CD14-positive monocyte (primary cell): ENCODE measurements at regions not wholly inside any gene's neighbourhood (a gene's known extent, or its start where the extent isn't known, plus 50 kb on each side); places are given as distances from the start of the nearest gene placed in this dataset.

ENCODE experiments used
- DNase-seq, 3 donors: peaks; one replicate each; pipeline ENCODE4 v3.0.0-alpha.2; 2011 to 2022
- H2AFZ ChIP-seq: 2 replicates; pipeline ENCODE4 v1.6.0; 2012; ENCODE audit warnings: mild to moderate bottlenecking, low read depth, low read length, inconsistent platforms; ENCODE audit not compliant: insufficient read depth, poor library complexity, severe bottlenecking
- H3K27ac ChIP-seq, 2 donors: 1 replicate in 1 of 2; 2 replicates in 1 of 2; pipeline ENCODE4 v1.5.1; 2012 to 2013; ENCODE audit warnings: low read length in 2 of 2, control low read depth in 1 of 2, inconsistent platforms in 1 of 2, low read depth in 1 of 2, mild to moderate bottlenecking in 1 of 2
- H3K27me3 ChIP-seq, 2 donors: one replicate each; pipeline versions ENCODE4 v1.6.0 to v1.6.1; 2011 to 2013; ENCODE audit warnings: low read length in 2 of 2; ENCODE audit not compliant: control insufficient read depth in 2 of 2, insufficient read depth in 2 of 2
- H3K36me3 ChIP-seq, 2 donors: replicated peaks in 1 of 2; 1 replicate in 1 of 2; 2 replicates in 1 of 2; pipeline versions ENCODE4 v1.5.1 to v1.6.1; 2012 to 2013; ENCODE audit warnings: low read length in 2 of 2, control low read depth in 1 of 2, inconsistent platforms in 1 of 2, mild to moderate bottlenecking in 1 of 2; ENCODE audit not compliant: insufficient read depth in 2 of 2, control insufficient read depth in 1 of 2
- H3K4me1 ChIP-seq, 2 donors: 1 replicate in 1 of 2; 2 replicates in 1 of 2; pipeline versions ENCODE4 v1.5.1 to v1.6.1; 2012 to 2013; ENCODE audit warnings: low read length in 2 of 2, control low read depth in 1 of 2, inconsistent platforms in 1 of 2, mild to moderate bottlenecking in 1 of 2, moderate library complexity in 1 of 2; ENCODE audit not compliant: insufficient read depth in 2 of 2, control insufficient read depth in 1 of 2
- H3K4me2 ChIP-seq: replicated peaks from 2 replicates; pipeline ENCODE3; 2012; ENCODE audit warnings: low read length, moderate library complexity, mild to moderate bottlenecking; ENCODE audit not compliant: poor library complexity, severe bottlenecking; ENCODE audit errors: extremely low read depth
- H3K4me3 ChIP-seq, 3 experiments: fragments of 200-600 bp in 1 of 3; sonication (generic) in 1 of 3; replicated peaks in 1 of 3; 1 replicate in 2 of 3; 2 replicates in 1 of 3; pipeline ENCODE4 v1.5.1; 2011 to 2013; ENCODE audit warnings: low read length in 3 of 3, mild to moderate bottlenecking in 3 of 3, control low read depth in 2 of 3, low read depth in 2 of 3, inconsistent platforms in 1 of 3, moderate library complexity in 1 of 3
- H3K79me2 ChIP-seq: 2 replicates; pipeline ENCODE4 v1.6.0; 2012; ENCODE audit warnings: mild to moderate bottlenecking, control low read depth, inconsistent platforms, low read length, moderate library complexity; ENCODE audit not compliant: insufficient read depth
- H3K9ac ChIP-seq: 2 replicates; pipeline ENCODE4 v1.6.0; 2017; ENCODE audit warnings: low read length, mild to moderate bottlenecking; ENCODE audit not compliant: insufficient read depth, poor library complexity, severe bottlenecking
- H3K9me3 ChIP-seq, 2 donors: replicated peaks in 1 of 2; 1 replicate in 1 of 2; 2 replicates in 1 of 2; pipeline versions ENCODE4 v1.5.1 to v1.6.1; 2012 to 2013; ENCODE audit warnings: low read length in 2 of 2, control low read depth in 1 of 2; ENCODE audit not compliant: control insufficient read depth in 1 of 2, insufficient read depth in 1 of 2
- H4K20me1 ChIP-seq: 2 replicates; pipeline ENCODE4 v1.6.0; 2012; ENCODE audit warnings: mild to moderate bottlenecking, low read length, control low read depth, moderate library complexity; ENCODE audit not compliant: insufficient read depth
- H3K27ac Mint-ChIP-seq, 7 donors: one replicate each; pipeline ENCODE4 v1.8.0; 2020; ENCODE audit warnings: mild to moderate bottlenecking in 7 of 7, mixed read lengths in 7 of 7, moderate library complexity in 6 of 7, inconsistent platforms in 2 of 7
- H3K27me3 Mint-ChIP-seq, 3 donors: one replicate each; pipeline ENCODE4 v1.8.0; 2021 to 2022; ENCODE audit warnings: low read depth in 3 of 3, mild to moderate bottlenecking in 3 of 3, mixed read lengths in 3 of 3, moderate library complexity in 3 of 3, inconsistent platforms in 1 of 3
- H3K36me3 Mint-ChIP-seq, 2 donors: one replicate each; pipeline ENCODE4 v1.8.0; 2020; ENCODE audit warnings: mixed read lengths in 2 of 2, inconsistent platforms in 1 of 2, mild to moderate bottlenecking in 1 of 2
- H3K4me1 Mint-ChIP-seq: one replicate; pipeline ENCODE4 v1.8.0; 2020; ENCODE audit warnings: mild to moderate bottlenecking, mixed read lengths
- H3K4me3 Mint-ChIP-seq, 2 donors: one replicate each; pipeline ENCODE4 v1.8.0; 2020; ENCODE audit warnings: mild to moderate bottlenecking in 2 of 2, mixed read lengths in 2 of 2, moderate library complexity in 1 of 2
- H3K9me3 Mint-ChIP-seq, 7 donors: one replicate each; pipeline ENCODE4 v1.8.0; 2020 to 2022; ENCODE audit warnings: mixed read lengths in 7 of 7, mild to moderate bottlenecking in 6 of 7, moderate library complexity in 6 of 7, inconsistent platforms in 2 of 7
- WGBS: methylation state at CpG from one replicate; pipeline ENCODE4 v1.1.5; 2013; ENCODE audit warnings: missing lambda C conversion rate; ENCODE audit not compliant: insufficient coverage; 5-methylcytosine and 5-hydroxymethylcytosine counted together
- intact Hi-C, 2 donors: fragments of 100-400 bp; cut with micrococcal nuclease; formaldehyde crosslinking; loops; one replicate each; pipeline versions ENCODE4 v1.15.0 to v1.15.1; 2023
- TF ChIP-seq, protein P1 (sequence below): fragments of 200-600 bp; IDR thresholded peaks from one replicate; pipeline ENCODE4 v1.8.0; 2022; ENCODE audit warnings: antibody characterized with exemption, mild to moderate bottlenecking

DNA sequence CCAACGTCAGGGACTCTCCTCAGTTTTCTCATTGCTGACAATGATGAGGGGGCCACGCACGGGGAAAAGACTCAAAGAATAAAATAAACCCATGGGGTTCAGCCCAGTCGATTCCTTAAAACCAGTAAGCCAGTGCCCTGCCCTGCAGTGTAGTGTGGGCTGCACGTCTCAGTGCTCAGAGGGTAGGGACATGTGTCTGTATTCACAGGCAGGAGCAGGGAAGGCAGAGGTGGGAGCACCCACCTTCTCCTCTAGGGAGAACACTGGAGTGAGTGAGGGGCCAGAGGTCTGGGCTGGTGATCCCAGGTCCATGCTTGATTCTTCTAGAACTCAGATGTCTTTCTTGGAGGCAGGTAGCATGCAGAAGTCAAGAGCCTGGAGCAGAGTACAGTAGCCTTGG is 303.6 kb downstream of the MATN1 start:
- no peaks in the 10 kb centered on the region for H3K4me1 Mint-ChIP-seq
- Histone ChIP-seq H3K27me3 (no peaks in the 10 kb centered on the region), H3K9ac (no peak overlapping the region), H3K36me3 (no peaks in the 10 kb centered on the region), H3K27ac (no peak overlapping the region), H4K20me1 (no peaks in the 10 kb centered on the region), H3K4me3 (no peak overlapping the region), H3K9me3 (no peaks in the 10 kb centered on the region), H3K4me2 (no peak overlapping the region), H2AFZ (no peak overlapping the region), H3K4me1 (no peaks in the 10 kb centered on the region), H3K79me2 (no peaks in the 10 kb centered on the region)
- 84% methylated on average over 4 of the region's 5 CpGs for WGBS
- TF ChIP-seq, protein P1, sequence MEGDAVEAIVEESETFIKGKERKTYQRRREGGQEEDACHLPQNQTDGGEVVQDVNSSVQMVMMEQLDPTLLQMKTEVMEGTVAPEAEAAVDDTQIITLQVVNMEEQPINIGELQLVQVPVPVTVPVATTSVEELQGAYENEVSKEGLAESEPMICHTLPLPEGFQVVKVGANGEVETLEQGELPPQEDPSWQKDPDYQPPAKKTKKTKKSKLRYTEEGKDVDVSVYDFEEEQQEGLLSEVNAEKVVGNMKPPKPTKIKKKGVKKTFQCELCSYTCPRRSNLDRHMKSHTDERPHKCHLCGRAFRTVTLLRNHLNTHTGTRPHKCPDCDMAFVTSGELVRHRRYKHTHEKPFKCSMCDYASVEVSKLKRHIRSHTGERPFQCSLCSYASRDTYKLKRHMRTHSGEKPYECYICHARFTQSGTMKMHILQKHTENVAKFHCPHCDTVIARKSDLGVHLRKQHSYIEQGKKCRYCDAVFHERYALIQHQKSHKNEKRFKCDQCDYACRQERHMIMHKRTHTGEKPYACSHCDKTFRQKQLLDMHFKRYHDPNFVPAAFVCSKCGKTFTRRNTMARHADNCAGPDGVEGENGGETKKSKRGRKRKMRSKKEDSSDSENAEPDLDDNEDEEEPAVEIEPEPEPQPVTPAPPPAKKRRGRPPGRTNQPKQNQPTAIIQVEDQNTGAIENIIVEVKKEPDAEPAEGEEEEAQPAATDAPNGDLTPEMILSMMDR = no peak
- no peak for DNase-seq
- H3K9me3 Mint-ChIP-seq = no peaks in the 10 kb centered on the region
- H3K4me3 Mint-ChIP-seq = no peak overlapping the region
- peaks cover 0 to 5% (median 3%) of the 10 kb centered on the region in 3 donors for H3K27me3 Mint-ChIP-seq
- H3K36me3 Mint-ChIP-seq = no peaks in the 10 kb centered on the region
- peak overlapping the region in 1 of 7 donors; percentile 60 for H3K27ac Mint-ChIP-seq
- intact Hi-C loops = no loop called here

DNA sequence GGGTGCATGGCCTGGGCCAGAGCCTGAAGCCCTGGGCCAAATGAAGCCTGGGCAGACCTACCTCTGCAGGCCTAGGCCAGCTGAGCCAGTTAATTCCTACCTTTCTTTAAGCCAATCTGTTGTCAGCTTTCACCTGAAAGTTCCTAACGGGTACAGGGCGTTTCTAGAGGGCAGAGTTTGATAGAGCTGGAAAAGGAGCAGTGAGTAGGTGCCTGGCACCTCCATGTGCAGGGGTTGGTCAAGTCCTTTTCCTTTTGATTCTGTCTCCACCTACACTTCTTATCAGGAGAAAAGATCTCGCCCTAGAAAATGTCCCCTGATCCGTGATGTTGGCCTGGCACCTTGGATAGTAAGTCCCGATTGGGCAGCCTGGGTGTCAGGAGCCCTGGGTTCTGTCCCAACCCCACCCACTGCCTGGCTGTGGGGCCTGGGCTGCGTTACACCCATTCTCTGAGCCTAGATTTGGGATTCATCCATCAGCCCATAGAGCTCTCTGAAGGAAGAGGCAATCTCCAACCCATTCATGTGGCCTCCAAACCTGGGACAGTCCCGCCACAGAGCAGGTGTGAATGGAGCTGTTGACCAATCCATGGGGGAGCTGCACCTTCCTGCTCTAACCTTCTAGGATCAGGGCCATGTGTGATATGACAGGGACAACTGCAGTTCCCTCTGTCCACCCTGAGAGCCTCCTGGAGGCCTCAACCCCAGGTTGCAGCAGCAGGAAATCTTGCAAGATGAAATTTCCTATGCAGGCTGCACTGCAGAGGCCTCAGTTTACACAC is 304.3 kb downstream of the MATN1 start:
- no peak overlapping the region for H3K4me3 ChIP-seq
- peaks cover 0 to 6% (median 4%) of the 10 kb centered on the region in 3 donors for H3K27me3 Mint-ChIP-seq
- H3K4me1 Mint-ChIP-seq = no peaks in the 10 kb centered on the region
- H3K79me2 ChIP-seq = no peaks in the 10 kb centered on the region
- no peak overlapping the region for H3K4me3 Mint-ChIP-seq
- H3K27ac ChIP-seq = no peak overlapping the region
- H3K9me3 ChIP-seq = no peaks in the 10 kb centered on the region
- TF ChIP-seq, protein P1 = no peak
- intact Hi-C loops = no loop called here
- no peaks in the 10 kb centered on the region for H3K36me3 Mint-ChIP-seq
- H4K20me1 ChIP-seq = no peaks in the 10 kb centered on the region
- DNase-seq = no peak
- no peaks in the 10 kb centered on the region for H3K36me3 ChIP-seq
- no peak overlapping the region for H3K9ac ChIP-seq
- no peak overlapping the region for H2AFZ ChIP-seq
- no peaks in the 10 kb centered on the region for H3K4me1 ChIP-seq
- no peaks in the 10 kb centered on the region for H3K27me3 ChIP-seq
- no peak overlapping the region for H3K4me2 ChIP-seq
- no peak overlapping the region for H3K27ac Mint-ChIP-seq
- no peaks in the 10 kb centered on the region for H3K9me3 Mint-ChIP-seq
- WGBS = 63% methylated on average over 5 of the region's 7 CpGs
